HEK293 (cell line): ENCODE measurements at regions not wholly inside any gene's neighbourhood (a gene's known extent, or its start where the extent isn't known, plus 50 kb on each side); places are given as distances from the start of the nearest gene placed in this dataset.

Experiments used
- CTCF ChIA-PET: fragments of 350-600 bp; formaldehyde crosslinking; extraction: SDS; loops from one replicate; lab custom pipeline; 2021; ENCODE audit warnings: antibody characterized with exemption; lab: Yijun Ruan, JAX
- POLR2A ChIA-PET: fragments of 300-600 bp; formaldehyde crosslinking; extraction: SDS; loops from one replicate; lab custom pipeline; 2020; ENCODE audit warnings: antibody characterized with exemption, inconsistent platforms; lab: Yijun Ruan, JAX
- H3K27ac ChIP-seq: fragments of 200-500 bp; sonication (Bioruptor generic); 2 replicates; pipeline ENCODE4 v1.5.1; 2014; ENCODE audit warnings: low read depth, low read length, control low read depth, inconsistent platforms; ENCODE audit errors: extremely low read depth
- H3K36me3 ChIP-seq, 2 experiments: fragments of 200-500 bp in 1 of 2; sonication (Bioruptor generic) in 1 of 2; 1 replicate in 1 of 2; 2 replicates in 1 of 2; pipeline ENCODE4 v1.5.1; 2014 to 2017; ENCODE audit warnings: inconsistent platforms in 2 of 2, low read length in 2 of 2; ENCODE audit not compliant: control insufficient read depth in 2 of 2, insufficient read depth in 1 of 2
- H3K4me1 ChIP-seq: fragments of 200-500 bp; sonication (Bioruptor generic); 2 replicates; pipeline ENCODE4 v1.5.1; 2014; ENCODE audit warnings: mild to moderate bottlenecking, low read length, inconsistent platforms; ENCODE audit not compliant: control insufficient read depth, insufficient read depth
- H3K4me3 ChIP-seq: 2 replicates; pipeline ENCODE4 v1.5.1; 2011; ENCODE audit warnings: low read depth, mild to moderate bottlenecking, control low read depth, low read length, moderate library complexity
- H3K9me3 ChIP-seq: fragments of 200-500 bp; sonication (Bioruptor generic); 2 replicates; pipeline ENCODE4 v1.5.1; 2014; ENCODE audit warnings: low read depth, low read length, inconsistent platforms; ENCODE audit not compliant: control insufficient read depth, insufficient read depth
- CTCF ChIP-seq: fragments of 450-650 bp; formaldehyde crosslinking; IDR thresholded peaks from 2 replicates; pipeline ENCODE4 v1.5.1; 2016; ENCODE audit warnings: missing biosample characterization, missing genetic modification characterization
- FEZF1 ChIP-seq: fragments of 450-650 bp; formaldehyde crosslinking; IDR thresholded peaks from 2 replicates; pipeline ENCODE4 v1.5.1; 2016; ENCODE audit warnings: missing biosample characterization, missing genetic modification characterization
- GLI2 ChIP-seq: fragments of 450-650 bp; formaldehyde crosslinking; IDR thresholded peaks from 2 replicates; pipeline ENCODE4; 2017; ENCODE audit warnings: missing biosample characterization, missing genetic modification characterization, low read depth, borderline replicate concordance
- HOXD13 ChIP-seq: sonication (generic); formaldehyde crosslinking; IDR thresholded peaks from 2 replicates; pipeline ENCODE4 v1.8.0; 2022; ENCODE audit warnings: missing genetic modification reagents, borderline replicate concordance
- KLF9 ChIP-seq: fragments of 450-650 bp; formaldehyde crosslinking; IDR thresholded peaks from 2 replicates; pipeline ENCODE4 v1.5.1; 2016; ENCODE audit warnings: missing biosample characterization, missing genetic modification characterization, low read depth
- OVOL3 ChIP-seq: fragments of 450-650 bp; formaldehyde crosslinking; IDR thresholded peaks from 2 replicates; pipeline ENCODE4 v1.5.1; 2016; ENCODE audit warnings: missing biosample characterization, missing genetic modification characterization
- REST ChIP-seq: fragments of 450-650 bp; formaldehyde crosslinking; IDR thresholded peaks from 2 replicates; pipeline ENCODE4 v1.5.1; 2016; ENCODE audit warnings: missing biosample characterization, missing genetic modification characterization
- SALL2 ChIP-seq: fragments of 450-650 bp; formaldehyde crosslinking; IDR thresholded peaks from 2 replicates; pipeline ENCODE4 v1.5.0; 2017; ENCODE audit warnings: missing biosample characterization, mild to moderate bottlenecking, missing genetic modification characterization, borderline replicate concordance
- SCRT1 ChIP-seq: fragments of 450-650 bp; formaldehyde crosslinking; IDR thresholded peaks from 2 replicates; pipeline ENCODE4 v1.5.1; 2016; ENCODE audit warnings: missing biosample characterization, missing genetic modification characterization, borderline replicate concordance
- YY1 ChIP-seq: fragments of 450-650 bp; formaldehyde crosslinking; IDR thresholded peaks from 2 replicates; pipeline ENCODE4 v1.5.1; 2018; ENCODE audit warnings: missing biosample characterization, missing genetic modification characterization
- ZBTB1 ChIP-seq: fragments of 450-650 bp; formaldehyde crosslinking; IDR thresholded peaks from 2 replicates; pipeline ENCODE4 v1.5.1; 2016; ENCODE audit warnings: missing biosample characterization, missing genetic modification characterization
- ZEB2 ChIP-seq: fragments of 450-650 bp; formaldehyde crosslinking; IDR thresholded peaks from 2 replicates; pipeline ENCODE4 v1.5.1; 2016; ENCODE audit warnings: missing biosample characterization, missing genetic modification characterization
- ZNF239 ChIP-seq: fragments of 450-650 bp; formaldehyde crosslinking; IDR thresholded peaks from 2 replicates; pipeline ENCODE4 v1.5.1; 2016; ENCODE audit warnings: missing biosample characterization, missing genetic modification characterization
- ZNF37A ChIP-seq: fragments of 450-650 bp; IDR thresholded peaks from 2 replicates; pipeline ENCODE4 v1.5.1; 2018; ENCODE audit warnings: missing biosample characterization, missing genetic modification characterization
- ZNF404 ChIP-seq: fragments of 450-650 bp; formaldehyde crosslinking; IDR thresholded peaks from 2 replicates; pipeline ENCODE4 v1.5.1; 2017; ENCODE audit warnings: missing biosample characterization, missing genetic modification characterization
- ZNF426 ChIP-seq: fragments of 450-650 bp; formaldehyde crosslinking; IDR thresholded peaks from 2 replicates; pipeline ENCODE4 v1.5.1; 2017; ENCODE audit warnings: missing biosample characterization, missing genetic modification characterization, mild to moderate bottlenecking, inconsistent platforms, moderate library complexity
- ZNF596 ChIP-seq: fragments of 450-650 bp; IDR thresholded peaks from 2 replicates; pipeline ENCODE4 v1.5.0; 2018; ENCODE audit warnings: missing biosample characterization, mild to moderate bottlenecking, missing genetic modification characterization, moderate library complexity
- ZNF76 ChIP-seq: fragments of 450-650 bp; formaldehyde crosslinking; IDR thresholded peaks from 2 replicates; pipeline ENCODE4; 2016; ENCODE audit warnings: low read depth, missing biosample characterization, missing genetic modification characterization, borderline replicate concordance
- ZNF768 ChIP-seq: fragments of 450-650 bp; formaldehyde crosslinking; IDR thresholded peaks from 2 replicates; pipeline ENCODE4 v1.5.1; 2018; ENCODE audit warnings: missing biosample characterization, mild to moderate bottlenecking, missing genetic modification characterization
- ZNF776 ChIP-seq: fragments of 450-650 bp; formaldehyde crosslinking; IDR thresholded peaks from 2 replicates; pipeline ENCODE4 v1.5.0; 2017; ENCODE audit warnings: missing biosample characterization, missing genetic modification characterization, borderline replicate concordance

GRCh38 chr1:22259551-22260282 lies 116.8 kb upstream of the WNT4 start:
- ChIA-PET POLR2A (interaction anchor here (0.6 kb wide), 1 partner anchor 13 kb away, joined by 4 read pairs; no protein-coding TSS in a partner anchor), CTCF (interaction anchor here (0.5 to 1.7 kb wide), 2 partner anchors 16 to 1683 kb away, joined by 3 to 4 read pairs; no protein-coding TSS in a partner anchor)
- no peaks in the 10 kb centered on the region for H3K36me3 ChIP-seq
- no peaks in the 10 kb centered on the region for H3K4me1 ChIP-seq
- H3K9me3 ChIP-seq, result no peaks in the 10 kb centered on the region
- no peak overlapping the region for H3K27ac ChIP-seq
- TF ChIP-seq ZBTB1 (tag by site-specific recombination), result no peak
- 0 out of 2 replicates have a peak, but pooled peaks have one; percentile 13 for TF ChIP-seq KLF9 (tag by site-specific recombination)
- TF ChIP-seq, all 188 proteins: peak for 1
- H3K4me3 ChIP-seq, result no peak overlapping the region

GRCh38 chr1:22260860-22261432 lies 118.0 kb upstream of the WNT4 start:
- H3K9me3 ChIP-seq, result no peaks in the 10 kb centered on the region
- H3K36me3 ChIP-seq, result no peaks in the 10 kb centered on the region
- H3K4me1 ChIP-seq, result no peaks in the 10 kb centered on the region
- TF ChIP-seq ZEB2 (tag by site-specific recombination) (peak; percentile 99), ZNF426 (no peak), ZNF596 (tag by site-specific recombination) (no peak), SCRT1 (tag by site-specific recombination) (peak; percentile 59)
- H3K4me3 ChIP-seq, result no peak overlapping the region
- CTCF ChIA-PET, result interaction anchor here (1.7 kb wide), 1 partner anchor 14 kb away, joined by 4 read pairs; no protein-coding TSS in a partner anchor
- POLR2A ChIA-PET, result no interaction called here
- no peak overlapping the region for H3K27ac ChIP-seq

- Histone ChIP-seq H3K9me3 (no peaks in the 10 kb centered on the region), H3K27ac (no peak overlapping the region), H3K4me3 (no peak overlapping the region), H3K36me3 (no peaks in the 10 kb centered on the region), H3K4me1 (no peaks in the 10 kb centered on the region)
- TF ChIP-seq ZNF768 (tag by site-specific recombination) (0 out of 2 replicates have a peak, but pooled peaks have one; percentile 12), ZBTB1 (tag by site-specific recombination) (no peak), HOXD13 (CRISPR knock-in tag) (no peak)
- ChIA-PET POLR2A (no interaction called here), CTCF (interaction anchor here (0.7 kb wide), 1 partner anchor 898 kb away, joined by 5 read pairs; no protein-coding TSS in a partner anchor)
Measured at GRCh38 chr1:22261580-22261979, 118.7 kb upstream of the WNT4 start.

- no peaks in the 10 kb centered on the region for H3K36me3 ChIP-seq
- POLR2A ChIA-PET, result interaction anchor here (1.3 kb wide), 1 partner anchor 28 kb away, joined by 3 read pairs; no protein-coding TSS in a partner anchor
- no peaks in the 10 kb centered on the region for H3K9me3 ChIP-seq
- H3K4me3 ChIP-seq, result no peak overlapping the region
- no peaks in the 10 kb centered on the region for H3K4me1 ChIP-seq
- CTCF ChIA-PET, result interaction anchor here (1.0 to 1.7 kb wide), 2 partner anchors 11 to 13 kb away, joined by 4 to 7 read pairs; no protein-coding TSS in a partner anchor
- no peak overlapping the region for H3K27ac ChIP-seq
- TF ChIP-seq YY1 (tag by site-specific recombination) (no peak), ZNF37A (tag by site-specific recombination) (no peak), ZNF239 (no peak), ZNF776 (tag by site-specific recombination) (no peak), FEZF1 (no peak), OVOL3 (tag by site-specific recombination) (no peak), ZEB2 (tag by site-specific recombination) (no peak), ZNF76 (tag by site-specific recombination) (no peak), SALL2 (no peak), CTCF (tag by site-specific recombination) (no peak), REST (no peak), ZNF404 (no peak), GLI2 (tag by site-specific recombination) (no peak)
Measured at GRCh38 chr1:22262583-22262982, 119.7 kb upstream of the WNT4 start.
